22Rv1 (cell line): ENCODE measurements at regions not wholly inside any gene's neighbourhood (a gene's known extent, or its start where the extent isn't known, plus 50 kb on each side); places are given as distances from the start of the nearest gene placed in this dataset.

Source experiments
- CTCF ChIP-seq: fragments of 450-650 bp; IDR thresholded peaks from 2 replicates; pipeline ENCODE4 v1.5.1; 2017; ENCODE audit warnings: mild to moderate bottlenecking
- ZFX ChIP-seq: fragments of 450-650 bp; IDR thresholded peaks from 2 replicates; pipeline ENCODE4 v1.6.1; 2017; ENCODE audit warnings: antibody characterized with exemption, borderline replicate concordance

DNA sequence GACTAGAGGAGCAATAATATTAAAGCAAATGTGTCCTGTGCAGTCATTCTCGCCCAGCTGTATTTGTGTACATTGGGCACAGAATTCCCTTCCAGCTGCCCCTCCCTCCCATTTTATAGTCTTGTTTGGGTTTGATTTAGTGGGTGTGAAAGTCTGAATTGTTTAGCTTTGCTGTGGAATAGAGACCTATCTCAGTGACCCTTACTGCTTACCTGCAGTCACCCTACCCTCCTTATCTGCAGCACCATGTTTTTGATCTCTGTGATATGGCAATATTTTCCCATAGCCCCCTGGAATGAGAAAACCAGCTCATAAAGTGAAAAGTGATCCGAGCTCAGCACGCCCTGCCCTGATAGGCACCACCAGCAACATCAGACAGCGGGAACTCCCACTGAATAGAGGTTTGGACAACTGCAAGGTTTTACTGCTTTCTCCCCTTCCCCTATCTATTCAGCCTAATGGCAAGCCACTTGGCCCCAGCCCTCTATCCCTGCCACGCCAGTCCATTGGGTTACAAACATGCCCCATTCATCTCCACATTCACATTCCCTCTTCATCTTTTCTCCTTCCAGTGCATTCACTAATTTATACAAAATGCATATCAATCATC is 199.0 kb downstream of the ETS1 start:
- no peak for TF ChIP-seq CTCF
- no peak for TF ChIP-seq ZFX
